Fibroblast of lung (primary cell): ENCODE measurements at regions not wholly inside any gene's neighbourhood (a gene's known extent, or its start where the extent isn't known, plus 50 kb on each side); places are given as distances from the start of the nearest gene placed in this dataset.

Experiments used
- DNase-seq, 2 donors: peaks; one replicate each; pipeline versions ENCODE4 v3.0.0 to v3.0.0-alpha.2; 2010; ENCODE audit warnings: low read depth in 2 of 2
- H2AFZ ChIP-seq: 2 replicates; pipeline ENCODE4 v1.5.1; 2012; ENCODE audit warnings: low read length, control low read depth, inconsistent platforms
- H3K27ac ChIP-seq: 2 replicates; pipeline ENCODE4 v1.5.1; 2011; ENCODE audit warnings: low read length, control low read depth; ENCODE audit not compliant: insufficient read depth
- H3K27me3 ChIP-seq: 2 replicates; pipeline ENCODE4 v1.5.1; 2011; ENCODE audit warnings: mild to moderate bottlenecking, low read length; ENCODE audit not compliant: control insufficient read depth, insufficient read depth
- H3K36me3 ChIP-seq: 2 replicates; pipeline ENCODE4 v1.5.1; 2011; ENCODE audit warnings: low read length; ENCODE audit not compliant: control insufficient read depth, insufficient read depth
- H3K4me1 ChIP-seq: 2 replicates; pipeline ENCODE4 v1.5.1; 2011; ENCODE audit warnings: low read length; ENCODE audit not compliant: control insufficient read depth, insufficient read depth; ENCODE audit errors: extremely low read depth
- H3K4me2 ChIP-seq: 2 replicates; pipeline ENCODE4 v1.5.1; 2011; ENCODE audit warnings: low read length, control low read depth; ENCODE audit not compliant: insufficient read depth; ENCODE audit errors: extremely low read depth
- H3K4me3 ChIP-seq, 4 experiments: fragments of 200-600 bp in 1 of 4; sonication (generic) in 1 of 4; replicated peaks in 1 of 4; 2 replicates each; pipeline ENCODE4 v1.5.1; 2011 to 2016; ENCODE audit warnings: low read length in 4 of 4, low read depth in 3 of 4, mild to moderate bottlenecking in 3 of 4, control low read depth in 2 of 4, inconsistent platforms in 1 of 4, mixed read lengths in 1 of 4; ENCODE audit not compliant: insufficient read depth in 1 of 4; ENCODE audit errors: control extremely low read depth in 1 of 4
- H3K79me2 ChIP-seq: 2 replicates; pipeline ENCODE4 v1.5.1; 2012; ENCODE audit warnings: mild to moderate bottlenecking, low read length, inconsistent platforms; ENCODE audit not compliant: control insufficient read depth, insufficient read depth
- H3K9ac ChIP-seq: 2 replicates; pipeline ENCODE4 v1.5.1; 2011; ENCODE audit warnings: mild to moderate bottlenecking, low read length, control low read depth; ENCODE audit not compliant: insufficient read depth
- H3K9me3 ChIP-seq: 2 replicates; pipeline ENCODE4 v1.5.1; 2012; ENCODE audit warnings: low read depth, low read length; ENCODE audit not compliant: control insufficient read depth, insufficient read depth
- H4K20me1 ChIP-seq: 2 replicates; pipeline ENCODE4 v1.5.1; 2011; ENCODE audit warnings: low read length; ENCODE audit not compliant: control insufficient read depth, insufficient read depth; ENCODE audit errors: extremely low read depth
- CTCF ChIP-seq, 2 donors: IDR thresholded peaks in 1 of 2; conservative IDR thresholded peaks in 1 of 2; 1 replicate in 1 of 2; 2 replicates in 1 of 2; pipeline ENCODE4 v1.5.1; 2011 to 2012; ENCODE audit warnings: low read length in 2 of 2, control low read depth in 1 of 2, inconsistent platforms in 1 of 2, low read depth in 1 of 2, mild to moderate bottlenecking in 1 of 2
- EZH2 ChIP-seq: IDR thresholded peaks from 2 replicates; pipeline ENCODE4 v1.5.1; 2012; ENCODE audit warnings: low read length, control low read depth, mild to moderate bottlenecking; ENCODE audit errors: missing control alignments

- Histone ChIP-seq H3K9me3 (no peaks in the 10 kb centered on the region), H3K4me2 (peak overlapping the region; percentile 82), H3K27me3 (no peaks in the 10 kb centered on the region), H2AFZ (peak overlapping the region; percentile 90), H3K36me3 (no peaks in the 10 kb centered on the region), H3K4me3 (peak overlapping the region; percentile 84 to 97 (median 90)), H3K9ac (peak overlapping the region; percentile 93), H4K20me1 (no peaks in the 10 kb centered on the region), H3K79me2 (peaks cover 60% of the 10 kb centered on the region), H3K4me1 (peaks cover 3% of the 10 kb centered on the region), H3K27ac (peak overlapping the region; percentile 96)
- peak; percentile 66 to 88 for DNase-seq
- TF ChIP-seq CTCF (conservative IDR thresholded peaks at IDR 0.05 in 1 of 2, IDR thresholded peaks at IDR 0.05 in 1 of 2; ENCODE audit: low read depth in 1 of 2, low read length in 2 of 2): no peak
- no peak for TF ChIP-seq EZH2
Observed at GRCh38 chr9:21559402-21560280, 77.5 kb upstream of the IFNE start.

GRCh38 chr9:21560281-21560745 is 78.2 kb upstream of the IFNE start:
- Histone ChIP-seq H2AFZ (peak overlapping the region; percentile 90), H3K27me3 (no peaks in the 10 kb centered on the region), H3K4me1 (peaks cover 3% of the 10 kb centered on the region), H3K9ac (peak overlapping the region; percentile 93), H3K4me2 (peak overlapping the region; percentile 82), H3K36me3 (no peaks in the 10 kb centered on the region), H3K27ac (peak overlapping the region; percentile 96), H3K4me3 (peak overlapping the region; percentile 84 to 97 (median 90)), H4K20me1 (no peaks in the 10 kb centered on the region), H3K79me2 (peaks cover 54% of the 10 kb centered on the region), H3K9me3 (no peaks in the 10 kb centered on the region)
- DNase-seq: peak in 1 of 2 donors; percentile 28
- TF ChIP-seq EZH2 (no peak), CTCF (conservative IDR thresholded peaks at IDR 0.05 in 1 of 2, IDR thresholded peaks at IDR 0.05 in 1 of 2; ENCODE audit: low read depth in 1 of 2, low read length in 2 of 2) (no peak)

- no peaks in the 10 kb centered on the region for H3K9me3 ChIP-seq
- no peaks in the 10 kb centered on the region for H4K20me1 ChIP-seq
- H3K4me1 ChIP-seq: peaks cover 2% of the 10 kb centered on the region
- H3K36me3 ChIP-seq: no peaks in the 10 kb centered on the region
- no peak overlapping the region for H3K27ac ChIP-seq
- DNase-seq: no peak
- TF ChIP-seq CTCF (conservative IDR thresholded peaks at IDR 0.05 in 1 of 2, IDR thresholded peaks at IDR 0.05 in 1 of 2; ENCODE audit: low read depth in 1 of 2, low read length in 2 of 2) (no peak), EZH2 (no peak)
- H3K9ac ChIP-seq: no peak overlapping the region
- no peaks in the 10 kb centered on the region for H3K27me3 ChIP-seq
- H3K79me2 ChIP-seq: peaks cover 42% of the 10 kb centered on the region
- no peak overlapping the region for H3K4me3 ChIP-seq
- no peak overlapping the region for H2AFZ ChIP-seq
- H3K4me2 ChIP-seq: no peak overlapping the region
Observed at GRCh38 chr9:21561502-21561901, 79.4 kb upstream of the IFNE start.
